Muscle layer of colon (tissue), 2 donors: ENCODE measurements at regions not wholly inside any gene's neighbourhood (a gene's known extent, or its start where the extent isn't known, plus 50 kb on each side); places are given as distances from the start of the nearest gene placed in this dataset.

Source experiments
- H3K27ac ChIP-seq: one replicate; pipeline ENCODE4 v1.7.0; 2013; ENCODE audit warnings: low read depth, mild to moderate bottlenecking, low read length, moderate library complexity
- H3K27me3 ChIP-seq, 2 donors: one replicate each; pipeline ENCODE4 v1.7.0; 2013; ENCODE audit warnings: low read length in 2 of 2, mild to moderate bottlenecking in 2 of 2; ENCODE audit not compliant: insufficient read depth in 2 of 2, control insufficient read depth in 1 of 2
- H3K36me3 ChIP-seq: one replicate; pipeline ENCODE4 v1.7.0; 2013; ENCODE audit warnings: mild to moderate bottlenecking, low read length; ENCODE audit not compliant: insufficient read depth
- H3K4me1 ChIP-seq: one replicate; pipeline ENCODE4 v1.7.0; 2013; ENCODE audit warnings: mild to moderate bottlenecking, low read length; ENCODE audit not compliant: insufficient read depth
- H3K4me3 ChIP-seq, 2 donors: one replicate each; pipeline ENCODE4 v1.7.0; 2013; ENCODE audit warnings: low read length in 2 of 2, low read depth in 1 of 2, mild to moderate bottlenecking in 1 of 2, moderate library complexity in 1 of 2
- H3K9ac ChIP-seq: one replicate; pipeline ENCODE4 v1.7.0; 2013; ENCODE audit warnings: low read length
- H3K9me3 ChIP-seq: one replicate; pipeline ENCODE4 v1.7.0; 2013; ENCODE audit warnings: mild to moderate bottlenecking, low read length
- donor health status: abdominal sarcoma.
- donor health status: Adenocarcinoma of cecum.

DNA sequence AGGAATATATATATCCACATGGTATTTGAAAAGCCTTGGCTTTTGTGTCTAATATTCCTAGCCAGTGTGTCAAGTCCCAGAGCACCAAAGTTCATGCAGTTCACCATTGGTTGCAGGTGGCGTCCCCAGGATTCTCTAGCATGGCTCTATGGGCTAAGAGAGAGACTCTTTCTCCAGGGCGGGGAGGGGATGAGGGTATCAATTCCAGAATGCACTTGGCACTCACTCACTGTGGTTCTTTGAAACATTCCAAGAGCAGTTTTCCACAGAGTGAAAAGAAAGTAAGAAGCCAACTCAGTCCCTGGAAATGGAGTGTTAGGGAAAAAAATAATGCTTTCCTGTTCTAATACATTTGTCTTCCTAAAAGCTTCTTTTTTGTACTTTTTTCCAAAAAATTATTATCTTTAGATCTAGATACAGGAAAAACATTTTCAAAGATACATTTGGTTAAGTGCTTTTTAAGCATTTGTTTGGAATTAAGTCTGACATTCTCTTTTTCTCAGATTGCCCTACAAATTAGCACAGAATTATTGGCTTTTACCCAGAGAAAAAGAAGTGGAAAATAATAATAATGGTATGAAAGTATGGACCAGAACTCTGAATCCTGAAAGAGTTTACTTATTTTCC lies 239.9 kb downstream of the PAX3 start:
- no peak overlapping the region for H3K9ac ChIP-seq
- H3K36me3 ChIP-seq = no peaks in the 10 kb centered on the region
- H3K9me3 ChIP-seq = no peaks in the 10 kb centered on the region
- H3K4me3 ChIP-seq = no peak overlapping the region
- H3K4me1 ChIP-seq = no peaks in the 10 kb centered on the region
- H3K27me3 ChIP-seq = peaks cover 4 to 8% of the 10 kb centered on the region in 2 donors
- H3K27ac ChIP-seq = no peak overlapping the region

DNA sequence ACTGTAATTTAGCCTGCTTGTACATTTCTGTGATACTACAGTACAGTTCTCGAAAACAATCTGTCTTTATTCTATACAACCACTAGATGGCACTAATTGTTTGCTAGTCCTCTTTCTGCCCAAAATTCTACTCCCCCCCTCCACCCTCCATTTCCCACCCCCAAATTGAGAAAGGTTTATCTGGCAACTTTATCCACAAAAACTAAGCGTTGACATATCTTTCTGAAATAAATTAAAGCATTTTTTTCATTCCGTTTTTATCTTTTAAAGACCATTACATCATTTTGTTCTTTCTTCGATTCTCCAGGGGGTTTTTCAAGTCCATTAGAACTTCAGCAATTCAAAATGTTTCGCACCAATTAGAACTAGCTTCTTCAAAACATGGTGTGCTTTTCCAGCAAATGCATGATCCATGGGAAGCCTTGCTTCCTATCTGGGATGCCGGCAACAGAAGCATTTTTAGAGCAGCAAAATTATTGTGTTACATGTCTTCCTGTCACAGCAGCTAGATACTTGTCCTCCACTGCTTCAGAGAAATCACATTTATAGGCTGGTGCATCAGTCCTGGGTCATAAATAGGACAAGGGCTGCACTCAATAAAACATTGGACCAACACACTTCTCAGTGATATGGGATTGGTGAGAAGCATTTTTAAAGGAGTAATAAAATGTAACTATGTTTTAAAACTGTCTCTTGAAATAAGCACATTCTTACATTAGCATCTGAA lies 241.3 kb downstream of the PAX3 start:
- H3K27ac ChIP-seq = no peak overlapping the region
- H3K4me1 ChIP-seq = no peaks in the 10 kb centered on the region
- H3K27me3 ChIP-seq = peaks cover 4 to 14% of the 10 kb centered on the region in 2 donors
- H3K9ac ChIP-seq = no peak overlapping the region
- H3K36me3 ChIP-seq = no peaks in the 10 kb centered on the region
- no peak overlapping the region for H3K4me3 ChIP-seq
- no peaks in the 10 kb centered on the region for H3K9me3 ChIP-seq

GRCh38 chr2:222055328-222055727 lies 243.5 kb downstream of the PAX3 start:
- Histone ChIP-seq H3K4me3 (no peak overlapping the region), H3K9me3 (no peaks in the 10 kb centered on the region), H3K27ac (no peak overlapping the region), H3K27me3 (peaks cover 4 to 21% of the 10 kb centered on the region in 2 donors), H3K4me1 (no peaks in the 10 kb centered on the region), H3K9ac (no peak overlapping the region), H3K36me3 (no peaks in the 10 kb centered on the region)

DNA sequence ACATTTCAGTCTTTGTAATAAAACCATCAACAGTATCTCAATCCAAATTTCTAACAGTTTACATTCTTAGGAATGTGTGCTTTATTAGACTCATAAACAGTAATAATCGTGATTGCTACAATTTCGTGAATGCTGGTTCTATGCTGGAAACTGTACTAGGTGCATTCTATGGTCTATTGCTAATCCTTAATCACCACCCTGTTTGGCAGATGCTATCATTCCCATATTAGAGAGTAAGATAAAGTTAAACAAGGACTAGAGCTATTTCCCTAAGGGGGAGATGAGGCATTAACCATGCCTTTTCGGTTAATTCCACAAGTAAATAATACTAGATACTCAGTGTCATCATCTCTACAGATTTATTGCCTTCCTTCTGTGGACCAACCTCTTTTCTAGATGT lies 244.0 kb downstream of the PAX3 start:
- peaks cover 4 to 23% of the 10 kb centered on the region in 2 donors for H3K27me3 ChIP-seq
- H3K9ac ChIP-seq = no peak overlapping the region
- H3K4me1 ChIP-seq = no peaks in the 10 kb centered on the region
- no peaks in the 10 kb centered on the region for H3K36me3 ChIP-seq
- H3K27ac ChIP-seq = no peak overlapping the region
- no peak overlapping the region for H3K4me3 ChIP-seq
- H3K9me3 ChIP-seq = no peaks in the 10 kb centered on the region

GRCh38 chr2:222052934-222053367 lies 245.8 kb downstream of the PAX3 start:
- no peaks in the 10 kb centered on the region for H3K9me3 ChIP-seq
- no peaks in the 10 kb centered on the region for H3K36me3 ChIP-seq
- H3K27me3 ChIP-seq = peaks cover 4 to 18% of the 10 kb centered on the region in 2 donors
- no peaks in the 10 kb centered on the region for H3K4me1 ChIP-seq
- no peak overlapping the region for H3K4me3 ChIP-seq
- no peak overlapping the region for H3K27ac ChIP-seq
- no peak overlapping the region for H3K9ac ChIP-seq

DNA sequence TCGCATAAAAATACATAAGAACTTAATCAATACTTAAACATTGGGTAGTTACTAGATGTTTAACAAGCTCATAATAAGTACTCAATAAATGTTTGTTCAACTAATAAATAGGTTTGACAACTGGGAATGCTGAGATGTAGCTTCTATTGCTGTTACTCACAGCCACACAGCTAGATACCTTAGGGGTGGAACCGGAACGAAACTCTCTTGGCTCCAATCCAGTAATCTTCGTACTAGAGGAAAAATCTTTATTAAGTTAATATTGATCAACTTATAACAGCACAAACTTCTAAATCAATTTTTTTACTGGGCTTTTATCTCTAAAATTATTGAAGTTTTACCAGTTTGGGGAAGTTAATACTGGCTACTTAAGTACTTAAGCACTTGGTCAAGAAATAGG lies 247.8 kb downstream of the PAX3 start:
- no peak overlapping the region for H3K27ac ChIP-seq
- H3K9me3 ChIP-seq = no peaks in the 10 kb centered on the region
- peaks cover 0 to 15% of the 10 kb centered on the region in 2 donors for H3K27me3 ChIP-seq
- H3K4me1 ChIP-seq = no peaks in the 10 kb centered on the region
- no peaks in the 10 kb centered on the region for H3K36me3 ChIP-seq
- no peak overlapping the region for H3K4me3 ChIP-seq
- no peak overlapping the region for H3K9ac ChIP-seq

- H3K27ac ChIP-seq = no peak overlapping the region
- H3K36me3 ChIP-seq = no peaks in the 10 kb centered on the region
- H3K4me3 ChIP-seq = no peak overlapping the region
- no peaks in the 10 kb centered on the region for H3K4me1 ChIP-seq
- no peaks in the 10 kb centered on the region for H3K9me3 ChIP-seq
- no peak overlapping the region for H3K9ac ChIP-seq
- peaks cover 0 to 15% of the 10 kb centered on the region in 2 donors for H3K27me3 ChIP-seq
Observed at GRCh38 chr2:222049946-222050345, 248.9 kb downstream of the PAX3 start.

DNA sequence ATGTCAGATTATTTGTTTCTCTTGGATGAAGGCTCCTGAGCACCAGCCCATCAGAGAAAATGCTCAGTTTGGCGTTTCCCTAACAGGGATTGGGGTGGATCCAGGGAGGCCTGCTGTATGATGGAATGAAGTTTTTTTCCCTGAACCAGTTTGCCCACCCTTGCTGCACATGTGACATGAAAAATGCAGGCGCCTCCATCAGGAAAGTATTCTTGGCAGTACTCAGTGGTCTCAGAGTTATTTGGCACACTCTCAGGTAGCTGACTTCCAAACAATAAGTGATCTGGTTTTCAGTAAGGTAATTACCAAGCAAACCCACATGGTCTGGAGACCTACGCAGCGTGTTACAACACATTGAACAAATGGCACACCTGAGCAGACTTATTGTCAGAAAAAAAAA lies 254.9 kb downstream of the PAX3 start:
- H3K27ac ChIP-seq = no peak overlapping the region
- no peaks in the 10 kb centered on the region for H3K36me3 ChIP-seq
- H3K4me1 ChIP-seq = no peaks in the 10 kb centered on the region
- no peaks in the 10 kb centered on the region for H3K9me3 ChIP-seq
- no peak overlapping the region for H3K9ac ChIP-seq
- H3K27me3 ChIP-seq = no peaks in the 10 kb centered on the region
- no peak overlapping the region for H3K4me3 ChIP-seq

DNA sequence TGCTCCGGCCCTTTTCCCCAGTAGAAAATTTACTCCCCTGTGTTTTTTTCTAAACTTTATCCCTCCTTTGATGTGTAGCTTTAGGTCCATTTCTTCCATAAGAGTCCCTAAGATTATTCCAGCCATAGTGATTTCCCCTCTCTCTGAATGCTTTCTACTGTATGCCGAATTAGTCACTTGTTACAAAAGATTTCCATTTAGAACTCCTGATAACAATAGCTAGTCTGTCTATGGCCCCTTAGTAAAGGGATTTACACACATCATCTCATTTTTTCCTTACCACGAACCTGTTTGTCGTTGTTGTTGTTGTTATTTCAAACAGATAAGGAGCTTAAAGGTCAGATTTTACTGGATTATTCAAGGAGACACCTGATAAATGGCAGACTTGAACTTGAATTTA lies 256.1 kb downstream of the PAX3 start:
- no peaks in the 10 kb centered on the region for H3K27me3 ChIP-seq
- H3K4me3 ChIP-seq = no peak overlapping the region
- no peak overlapping the region for H3K9ac ChIP-seq
- H3K4me1 ChIP-seq = peaks cover 8% of the 10 kb centered on the region
- no peaks in the 10 kb centered on the region for H3K36me3 ChIP-seq
- no peak overlapping the region for H3K27ac ChIP-seq
- no peaks in the 10 kb centered on the region for H3K9me3 ChIP-seq

GRCh38 chr2:222040333-222040732 lies 258.5 kb downstream of the PAX3 start:
- Histone ChIP-seq H3K4me1 (peaks cover 9% of the 10 kb centered on the region), H3K36me3 (no peaks in the 10 kb centered on the region), H3K9me3 (no peaks in the 10 kb centered on the region), H3K4me3 (no peak overlapping the region), H3K27ac (no peak overlapping the region), H3K9ac (no peak overlapping the region), H3K27me3 (no peaks in the 10 kb centered on the region)

- Histone ChIP-seq H3K36me3 (no peaks in the 10 kb centered on the region), H3K27me3 (no peaks in the 10 kb centered on the region), H3K9me3 (no peaks in the 10 kb centered on the region), H3K9ac (no peak overlapping the region), H3K4me3 (no peak overlapping the region), H3K4me1 (peaks cover 9% of the 10 kb centered on the region), H3K27ac (no peak overlapping the region)
Observed at GRCh38 chr2:222039821-222040220, 259.0 kb downstream of the PAX3 start.
